Myocyte (in vitro differentiated cells): ENCODE measurements at regions not wholly inside any gene's neighbourhood (a gene's known extent, or its start where the extent isn't known, plus 50 kb on each side); places are given as distances from the start of the nearest gene placed in this dataset.
A peak's percentile ranks its signal among the peaks of the same experiment; 100 is the strongest.

Experiments used
- DNase-seq: peaks from one replicate; pipeline ENCODE4 v3.0.0-alpha.2; 2012; ENCODE audit warnings: low read depth

DNA sequence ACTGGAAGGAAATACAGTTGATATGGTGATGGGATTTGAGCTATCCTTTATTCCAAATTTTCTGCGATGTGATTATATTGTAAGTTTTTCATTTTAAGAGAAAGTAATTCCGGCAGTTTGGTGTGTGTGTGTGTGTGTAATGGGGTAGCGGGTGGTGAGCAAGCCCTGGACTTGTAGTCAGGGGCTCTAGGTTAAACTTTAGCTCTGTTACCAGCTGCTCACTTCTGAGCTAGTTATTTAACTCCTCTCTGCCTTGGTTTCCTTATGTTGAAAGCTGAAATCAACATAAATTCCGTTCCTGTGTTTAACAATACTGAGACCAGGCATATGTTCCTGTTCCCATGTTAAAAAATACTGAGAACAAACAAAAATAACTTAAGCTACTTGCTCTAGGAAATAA lies 174.1 kb upstream of the CASK start:
- DNase-seq: no peak

- peak; percentile 53 for DNase-seq
These were observed 173.0 kb upstream of the CASK start for GRCh38 chrX:42096265-42096920.

DNA sequence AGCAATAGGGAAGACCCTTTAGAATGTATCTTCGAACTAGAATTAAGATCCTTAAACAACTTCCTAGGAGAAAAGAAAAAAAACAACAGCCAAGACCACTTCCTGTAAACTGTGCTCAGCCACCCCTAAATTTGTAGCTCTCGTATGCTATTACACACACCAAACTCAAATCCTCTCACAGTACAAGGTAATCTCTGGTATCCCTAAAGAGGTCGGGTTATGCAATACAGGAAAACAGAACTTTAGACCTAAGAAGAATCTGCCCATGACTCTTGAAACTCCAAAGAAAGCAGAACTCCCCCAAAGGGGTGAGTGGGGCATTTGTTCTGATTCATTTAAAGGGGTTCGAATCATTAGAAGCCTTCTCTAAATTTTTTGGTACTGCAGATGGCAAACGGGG lies 170.9 kb upstream of the CASK start:
- no peak for DNase-seq

GRCh38 chrX:42093756-42094155 lies 170.4 kb upstream of the CASK start:
- no peak for DNase-seq

- no peak for DNase-seq
These were observed 167.0 kb upstream of the CASK start for GRCh38 chrX:42090395-42090794.

- DNase-seq: no peak
These were observed 165.7 kb upstream of the CASK start for GRCh38 chrX:42089031-42089430.

DNA sequence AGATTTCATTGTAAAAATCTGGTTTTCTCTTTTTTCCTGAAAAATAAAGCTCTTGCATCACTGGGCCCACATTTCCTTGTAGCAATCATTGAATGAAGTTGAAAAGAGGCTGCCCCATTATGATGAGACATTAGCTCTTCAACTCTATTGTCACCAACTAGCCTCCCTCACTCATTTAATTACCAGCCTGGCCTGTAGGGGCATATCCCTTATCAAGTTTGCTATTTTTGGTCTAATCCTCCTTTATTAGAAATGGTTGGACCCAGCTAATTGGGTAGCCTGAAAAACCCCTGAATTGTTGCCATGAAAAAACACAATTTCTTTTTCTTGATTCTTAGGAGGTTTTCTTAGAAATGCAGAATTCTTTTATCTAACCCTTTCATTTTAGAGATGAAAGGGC lies 164.6 kb upstream of the CASK start:
- no peak for DNase-seq

GRCh38 chrX:42085836-42086235 lies 162.5 kb upstream of the CASK start:
- DNase-seq: no peak

DNA sequence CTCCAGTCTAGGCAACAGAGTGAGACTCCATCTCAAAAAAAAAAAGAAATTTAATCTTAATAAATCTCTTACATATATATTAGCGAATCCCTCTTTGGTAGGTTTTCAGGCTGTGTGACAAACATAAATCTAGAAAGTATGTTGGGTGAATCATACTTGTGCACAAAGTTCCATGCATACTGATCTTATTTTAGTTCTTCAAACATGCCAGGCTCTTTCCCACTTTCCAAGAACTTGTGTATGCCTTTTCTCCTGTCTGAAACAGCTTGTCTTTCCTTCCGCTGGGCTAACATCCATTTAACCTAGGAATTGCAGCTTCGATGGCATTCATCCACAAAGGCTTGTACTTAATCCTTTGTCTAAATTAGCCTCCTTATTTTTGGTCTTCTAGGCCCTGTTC lies 156.6 kb upstream of the CASK start:
- DNase-seq: no peak

GRCh38 chrX:42077675-42078074 lies 154.3 kb upstream of the CASK start:
- no peak for DNase-seq

DNA sequence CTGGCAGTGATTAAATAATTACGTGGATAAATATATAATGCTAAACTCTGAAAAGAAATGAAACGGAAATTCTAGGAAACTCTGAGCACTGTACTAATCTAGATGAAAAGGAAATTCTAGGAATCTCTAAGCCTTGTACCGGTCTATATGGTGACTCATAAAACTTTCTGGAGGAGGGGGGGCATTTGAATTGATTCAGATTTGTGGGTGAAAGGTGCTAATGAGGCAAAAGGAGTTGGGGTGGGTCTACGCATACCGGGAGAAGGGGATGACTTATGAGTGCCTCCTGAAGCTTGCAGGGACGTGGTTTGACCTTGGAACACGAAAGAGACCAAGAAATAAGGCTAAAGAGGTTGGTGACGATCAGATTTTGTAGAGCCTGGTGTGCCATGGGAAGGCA lies 151.7 kb upstream of the CASK start:
- DNase-seq: no peak

- DNase-seq: no peak
These were observed 150.1 kb upstream of the CASK start for GRCh38 chrX:42073448-42073847.

DNA sequence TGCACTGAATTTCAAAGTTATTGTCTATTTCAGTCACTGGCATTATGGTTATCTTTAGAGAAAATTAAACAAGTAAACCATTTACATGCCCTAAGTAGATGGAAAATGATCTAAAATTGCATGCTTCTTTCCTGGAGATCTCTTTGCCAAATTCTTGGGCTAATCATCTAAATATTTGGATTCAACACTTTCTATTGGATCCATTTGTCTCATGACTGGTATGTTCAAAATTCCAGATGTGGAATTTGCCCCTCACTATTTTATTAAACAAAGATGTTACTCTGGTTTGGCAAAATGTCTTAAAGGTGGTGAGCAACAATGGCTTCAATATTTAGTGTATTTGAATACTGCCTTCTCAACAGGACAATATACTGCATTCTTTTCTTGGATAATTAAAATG lies 147.5 kb upstream of the CASK start:
- DNase-seq: no peak

DNA sequence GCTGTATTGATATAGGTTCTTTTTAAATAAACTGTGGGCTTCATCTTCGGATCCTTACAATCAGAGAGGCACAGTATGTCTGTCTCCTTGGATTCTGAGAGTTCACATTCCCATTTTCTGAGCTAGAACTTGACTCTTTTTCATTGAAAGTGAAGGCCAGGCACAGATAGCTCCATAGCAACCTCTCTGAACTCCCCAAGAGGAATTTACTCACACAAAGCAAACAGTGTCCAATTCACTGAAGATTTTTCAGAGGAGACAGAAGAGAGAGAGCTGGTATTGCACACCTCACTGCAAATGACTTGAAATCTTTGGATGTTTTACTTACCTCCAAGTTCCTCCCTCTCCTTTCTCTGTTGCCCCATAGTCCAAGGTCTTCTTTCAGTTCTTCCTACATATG lies 130.9 kb upstream of the CASK start:
- no peak for DNase-seq

DNA sequence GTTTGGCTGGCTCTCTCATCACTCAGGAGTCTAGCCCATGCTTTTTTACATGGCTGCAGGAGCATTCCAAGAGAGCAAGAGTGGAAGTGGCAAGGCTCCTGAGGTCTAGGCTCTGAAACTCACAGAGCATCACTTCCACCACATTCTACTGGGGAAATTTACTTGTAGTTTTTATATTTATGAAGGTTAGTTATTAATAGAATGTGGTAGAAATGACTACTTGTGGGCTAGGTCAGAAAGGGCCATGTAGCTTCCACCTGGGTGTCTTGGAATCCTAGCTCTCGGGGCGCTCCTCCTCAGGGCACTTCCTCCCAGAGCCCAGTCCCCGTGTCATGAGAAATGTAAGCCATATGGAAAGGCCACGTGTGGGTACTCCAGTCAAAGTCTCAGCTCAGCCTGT lies 127.0 kb upstream of the CASK start:
- no peak for DNase-seq

DNA sequence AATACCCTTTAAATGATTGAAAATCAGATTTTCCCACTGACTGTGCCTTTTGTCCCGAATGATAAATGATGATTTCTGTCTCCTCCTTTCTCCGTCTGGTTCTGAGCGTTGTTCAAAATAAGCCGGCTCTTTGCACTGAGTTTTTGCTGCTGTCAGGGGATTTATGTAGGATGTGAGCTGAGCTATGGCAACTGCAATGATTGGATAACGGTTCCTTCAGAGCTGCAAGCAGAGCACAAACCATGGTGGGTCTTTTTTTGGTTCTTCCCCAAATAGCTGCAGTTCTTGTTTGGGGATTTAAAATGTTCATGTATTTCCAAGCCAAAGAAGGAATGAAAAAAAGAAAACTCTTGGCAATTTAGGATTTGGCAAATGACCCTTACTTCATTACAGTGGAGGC lies 124.5 kb upstream of the CASK start:
- no peak for DNase-seq

DNA sequence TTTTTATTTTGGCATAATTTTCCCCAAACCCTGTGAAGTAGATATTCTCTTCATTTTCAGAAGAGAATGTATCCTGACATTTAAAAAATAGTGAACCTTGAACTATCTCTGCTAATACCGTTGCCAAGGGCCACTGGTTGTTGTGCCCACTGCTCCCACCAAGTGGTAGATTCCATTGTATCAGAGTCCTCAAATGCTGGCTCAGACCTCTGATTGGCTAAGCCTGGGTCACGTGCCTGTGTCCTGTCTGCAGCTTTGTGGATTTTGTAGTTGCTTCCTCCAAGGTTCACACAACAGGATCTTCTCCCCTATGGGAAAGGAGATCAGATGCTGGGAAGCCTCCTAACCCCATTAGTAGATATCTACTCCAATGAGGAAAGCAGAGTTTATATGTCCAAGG lies 104.8 kb upstream of the CASK start:
- DNase-seq: no peak

DNA sequence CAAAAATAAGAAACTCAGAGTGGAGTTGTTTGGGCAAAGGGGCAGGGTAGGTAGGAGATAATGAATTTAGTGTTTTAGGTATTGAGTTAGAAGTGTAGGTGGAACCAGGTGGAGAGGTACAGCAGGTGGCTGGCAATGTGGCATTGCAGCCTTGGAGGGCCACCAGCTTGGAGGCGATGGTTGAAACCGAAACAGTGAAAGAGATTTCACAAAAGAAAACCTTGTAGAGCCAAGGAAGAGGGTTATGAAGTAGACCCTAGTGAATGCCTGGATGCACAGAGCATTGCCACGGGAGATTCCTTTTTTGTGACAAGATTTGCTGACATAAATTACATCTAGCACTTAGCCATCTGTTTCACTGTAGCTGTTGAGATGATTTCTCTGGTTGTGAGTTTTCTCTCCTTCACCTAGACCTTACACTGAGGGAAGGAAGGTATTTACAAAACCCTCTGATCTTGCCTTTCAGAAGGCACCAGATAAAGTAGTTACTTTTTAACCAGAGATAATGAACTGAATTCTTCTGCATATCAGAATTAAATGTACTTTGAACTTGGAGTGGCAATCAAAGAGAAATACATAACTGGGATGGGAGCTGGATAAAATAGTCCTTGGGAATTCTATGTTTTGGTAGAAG lies 104.1 kb upstream of the CASK start:
- no peak for DNase-seq

DNA sequence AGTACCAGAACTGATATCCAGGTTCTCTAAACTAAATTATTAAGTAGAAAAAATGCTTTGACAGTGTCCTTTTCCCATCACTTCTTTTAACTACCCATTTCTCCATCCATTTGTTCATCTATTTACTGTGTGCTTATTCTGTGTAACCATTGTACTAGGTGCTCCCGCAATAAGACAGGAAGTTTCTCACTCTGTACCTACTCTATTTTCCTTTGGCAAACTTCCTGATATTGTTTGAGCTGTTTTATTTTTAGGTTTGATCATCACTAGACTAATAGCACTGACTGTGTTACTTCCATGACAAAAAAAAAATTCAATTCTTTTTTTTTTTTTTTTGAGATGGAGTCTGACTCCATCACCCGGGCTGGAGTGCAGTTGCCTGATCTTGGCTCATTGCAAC lies 102.5 kb upstream of the CASK start:
- DNase-seq: no peak

GRCh38 chrX:42023122-42023521 lies 99.8 kb upstream of the CASK start:
- DNase-seq: no peak

GRCh38 chrX:42022158-42022557 lies 98.8 kb upstream of the CASK start:
- no peak for DNase-seq

DNA sequence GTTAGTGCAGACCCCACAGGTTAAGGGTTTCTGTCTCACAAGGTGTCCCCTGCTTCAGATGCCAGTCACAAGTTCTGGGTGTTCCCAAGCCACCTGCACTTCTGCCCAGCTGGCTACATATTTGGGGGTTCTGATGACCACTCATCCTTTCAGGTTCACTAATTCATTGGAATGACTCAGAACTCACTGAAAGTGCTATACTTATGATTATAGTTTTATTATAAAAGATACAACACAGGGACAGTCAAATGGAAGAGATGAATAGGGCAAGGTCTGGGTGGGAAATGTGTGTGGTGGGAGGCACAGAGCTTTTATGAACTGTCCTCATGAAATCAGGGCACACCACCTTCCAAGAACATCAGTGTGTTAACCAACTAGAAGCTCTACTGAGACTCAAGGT lies 97.7 kb upstream of the CASK start:
- no peak for DNase-seq

- DNase-seq: no peak
These were observed 96.9 kb upstream of the CASK start for GRCh38 chrX:42020225-42020624.

GRCh38 chrX:42017971-42018370 lies 94.6 kb upstream of the CASK start:
- no peak for DNase-seq
